ENCODE measurements at regions not wholly inside any gene's neighbourhood (a gene's known extent, or its start where the extent isn't known, plus 50 kb on each side); places are given as distances from the start of the nearest gene placed in this dataset.

- TF ChIP-seq CTCF (IDR thresholded peaks at IDR 0.05) (no peak), POLR2A (IDR thresholded peaks at IDR 0.05) (no peak), EP300 (IDR thresholded peaks at IDR 0.05) (no peak)
These were observed 903.3 kb upstream of the MIR17HG start for GRCh38 chr13:90444232-90444631.

Data from ovary (tissue), 3 donors.